LNCAP (cell line): ENCODE measurements at regions not wholly inside any gene's neighbourhood (a gene's known extent, or its start where the extent isn't known, plus 50 kb on each side); places are given as distances from the start of the nearest gene placed in this dataset.
A peak's percentile ranks its signal among the peaks of the same experiment; 100 is the strongest.

Source experiments
- TF ChIP-seq, protein P1 (sequence below): fragments of 450-650 bp; IDR thresholded peaks from 2 replicates; pipeline ENCODE4 v1.5.1; 2017; ENCODE audit warnings: mild to moderate bottlenecking

DNA sequence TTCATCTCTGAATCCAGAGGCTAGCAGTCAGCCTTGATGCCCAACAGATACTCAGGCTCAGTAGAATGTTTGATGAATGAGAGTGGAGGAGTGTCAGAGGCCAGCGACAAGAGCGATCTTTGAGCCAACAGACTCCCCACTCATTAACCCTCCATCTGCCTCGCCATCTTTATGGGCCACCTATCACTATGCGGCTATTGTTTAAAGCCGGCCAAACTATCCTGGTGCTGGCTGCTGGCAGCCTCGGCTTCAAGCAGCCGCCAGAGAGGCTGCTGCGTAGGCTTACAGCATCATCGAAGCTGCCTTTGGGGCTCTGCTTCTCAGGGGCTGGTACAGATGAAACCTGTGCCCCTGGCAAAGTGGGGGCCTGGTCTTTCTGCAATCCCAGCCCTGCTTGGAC is 525.6 kb downstream of the INSC start:
- TF ChIP-seq, protein P1, sequence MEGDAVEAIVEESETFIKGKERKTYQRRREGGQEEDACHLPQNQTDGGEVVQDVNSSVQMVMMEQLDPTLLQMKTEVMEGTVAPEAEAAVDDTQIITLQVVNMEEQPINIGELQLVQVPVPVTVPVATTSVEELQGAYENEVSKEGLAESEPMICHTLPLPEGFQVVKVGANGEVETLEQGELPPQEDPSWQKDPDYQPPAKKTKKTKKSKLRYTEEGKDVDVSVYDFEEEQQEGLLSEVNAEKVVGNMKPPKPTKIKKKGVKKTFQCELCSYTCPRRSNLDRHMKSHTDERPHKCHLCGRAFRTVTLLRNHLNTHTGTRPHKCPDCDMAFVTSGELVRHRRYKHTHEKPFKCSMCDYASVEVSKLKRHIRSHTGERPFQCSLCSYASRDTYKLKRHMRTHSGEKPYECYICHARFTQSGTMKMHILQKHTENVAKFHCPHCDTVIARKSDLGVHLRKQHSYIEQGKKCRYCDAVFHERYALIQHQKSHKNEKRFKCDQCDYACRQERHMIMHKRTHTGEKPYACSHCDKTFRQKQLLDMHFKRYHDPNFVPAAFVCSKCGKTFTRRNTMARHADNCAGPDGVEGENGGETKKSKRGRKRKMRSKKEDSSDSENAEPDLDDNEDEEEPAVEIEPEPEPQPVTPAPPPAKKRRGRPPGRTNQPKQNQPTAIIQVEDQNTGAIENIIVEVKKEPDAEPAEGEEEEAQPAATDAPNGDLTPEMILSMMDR: no peak

DNA sequence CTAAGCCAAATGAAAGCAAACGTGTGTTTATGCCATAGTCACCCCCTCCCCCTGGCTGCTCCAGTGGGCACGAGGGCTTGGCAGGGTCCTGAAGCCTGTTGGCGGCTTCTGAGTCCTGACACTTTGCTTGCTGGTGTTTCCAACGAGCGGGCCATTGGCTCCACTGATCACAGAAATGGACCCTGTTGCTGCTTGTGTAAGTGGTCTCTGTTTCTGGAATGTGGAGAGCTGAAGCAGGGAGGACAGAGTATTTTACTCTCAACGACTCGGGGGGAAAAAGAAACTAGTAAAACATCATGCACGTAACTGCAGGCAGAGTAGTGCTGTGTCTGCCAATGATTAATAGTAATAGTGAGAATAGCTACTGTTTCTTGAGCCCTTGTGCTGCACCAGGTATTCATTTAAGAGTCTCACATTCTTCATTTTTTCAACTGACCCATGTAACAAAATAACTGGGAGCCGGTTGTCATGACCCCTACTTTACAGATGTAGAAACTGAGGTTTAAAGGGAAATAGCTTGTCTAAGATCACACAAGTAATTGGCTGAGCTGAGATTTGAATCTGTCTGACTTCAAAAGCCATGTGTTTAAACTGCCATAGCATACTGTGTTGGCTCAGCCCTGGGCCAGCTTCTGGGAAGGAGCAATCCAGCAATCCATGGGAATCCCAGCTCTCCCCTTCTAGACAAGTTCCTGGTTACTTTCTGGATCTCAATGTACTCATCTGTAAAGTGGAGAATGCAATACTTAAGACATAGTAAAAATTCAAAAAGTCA is 526.7 kb downstream of the INSC start:
- TF ChIP-seq, protein P1: no peak

DNA sequence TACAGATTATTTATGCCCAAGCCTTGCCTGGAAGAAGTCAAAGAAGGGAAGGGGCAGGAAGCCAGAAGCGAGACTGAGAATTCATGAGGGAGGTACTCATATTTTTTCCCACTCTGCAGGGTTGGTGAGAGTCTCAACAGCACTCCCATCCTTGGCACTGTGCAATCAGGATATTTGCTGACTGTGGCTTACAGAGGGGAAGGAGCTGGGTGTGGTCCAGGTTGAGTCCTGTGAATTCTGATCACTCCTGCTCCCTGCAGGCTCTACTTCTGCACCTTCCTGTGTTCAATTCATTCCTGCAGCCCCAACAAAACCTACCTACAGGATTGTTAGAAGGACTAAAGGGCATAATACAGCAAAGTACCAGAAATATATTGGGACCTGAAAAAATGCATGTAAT is 530.5 kb downstream of the INSC start:
- TF ChIP-seq, protein P1: no peak

DNA sequence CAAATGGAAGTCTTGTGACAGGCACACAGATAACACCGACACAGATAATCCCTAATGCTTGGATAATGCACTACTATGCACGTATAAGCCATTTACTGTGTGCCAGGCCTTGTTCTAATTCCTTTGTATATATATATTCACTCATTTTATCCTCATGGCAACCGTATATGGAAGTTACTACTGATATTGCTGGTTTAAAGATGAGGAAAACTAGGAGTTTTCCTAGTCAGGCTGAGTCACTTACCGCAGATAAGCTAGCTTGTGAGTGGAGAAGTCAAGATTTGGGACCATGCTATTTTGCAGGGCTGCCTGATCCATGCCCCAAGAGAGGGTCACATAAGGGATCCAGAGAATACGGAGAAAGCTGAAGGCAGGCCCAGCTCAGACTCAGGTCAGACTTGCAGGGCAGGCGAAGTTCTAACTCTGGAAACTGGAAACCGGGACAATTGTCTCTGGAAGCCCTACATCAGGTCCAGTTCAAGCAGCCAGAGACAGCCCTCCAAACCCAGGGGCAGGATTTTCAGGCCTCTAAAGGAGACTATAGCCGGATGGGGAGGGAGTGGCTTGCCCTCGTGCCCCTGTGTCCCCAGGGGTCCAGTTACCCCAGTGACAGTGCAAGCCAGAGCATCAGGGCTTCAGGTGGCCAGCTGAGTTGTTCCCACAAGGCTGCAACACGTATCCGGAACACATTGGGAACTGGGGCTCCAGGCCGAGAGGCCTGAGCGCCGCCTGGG is 534.8 kb downstream of the INSC start:
- TF ChIP-seq, protein P1: no peak

DNA sequence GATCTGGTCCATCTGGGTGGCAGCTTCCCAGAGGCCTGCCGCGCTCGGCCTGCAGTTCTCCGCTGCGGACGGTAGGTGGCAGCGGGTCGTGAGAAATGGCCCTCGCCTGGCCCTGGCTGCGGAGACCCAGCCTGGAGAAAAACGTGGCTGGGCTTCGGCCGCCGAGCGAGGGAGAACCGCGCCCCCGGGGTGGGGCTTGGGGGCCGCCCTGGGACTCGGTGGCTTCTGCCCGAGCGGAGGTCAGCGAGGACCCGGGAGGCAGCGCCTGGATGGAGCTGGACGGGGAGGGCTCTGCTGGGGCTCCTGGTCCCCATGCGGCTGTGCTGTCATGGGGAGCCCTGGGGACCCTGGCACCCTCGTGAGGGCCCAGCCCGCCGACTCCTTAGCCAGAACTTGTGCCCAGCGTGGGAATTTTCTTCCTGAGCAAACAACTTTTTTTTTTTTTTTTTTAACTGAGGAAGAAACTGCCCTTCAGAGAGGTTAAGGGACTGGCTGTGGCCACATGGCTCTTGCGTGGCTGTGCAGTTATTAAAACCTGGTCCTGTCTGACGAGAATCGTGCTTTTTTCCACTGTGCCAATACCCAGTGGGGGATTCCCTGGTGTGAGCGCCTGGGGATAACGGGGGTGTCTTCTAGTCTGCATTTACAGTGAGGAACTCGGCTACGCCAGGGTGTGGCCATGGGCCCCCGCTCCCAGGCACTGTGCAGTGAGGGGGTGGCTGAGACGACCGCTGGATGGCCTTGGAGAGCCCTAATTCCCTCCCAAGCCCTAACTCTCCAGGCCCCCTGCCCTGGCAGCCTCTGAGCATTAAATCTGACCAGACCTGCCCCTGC is 535.6 kb downstream of the INSC start:
- TF ChIP-seq, protein P1: peak; percentile 98

DNA sequence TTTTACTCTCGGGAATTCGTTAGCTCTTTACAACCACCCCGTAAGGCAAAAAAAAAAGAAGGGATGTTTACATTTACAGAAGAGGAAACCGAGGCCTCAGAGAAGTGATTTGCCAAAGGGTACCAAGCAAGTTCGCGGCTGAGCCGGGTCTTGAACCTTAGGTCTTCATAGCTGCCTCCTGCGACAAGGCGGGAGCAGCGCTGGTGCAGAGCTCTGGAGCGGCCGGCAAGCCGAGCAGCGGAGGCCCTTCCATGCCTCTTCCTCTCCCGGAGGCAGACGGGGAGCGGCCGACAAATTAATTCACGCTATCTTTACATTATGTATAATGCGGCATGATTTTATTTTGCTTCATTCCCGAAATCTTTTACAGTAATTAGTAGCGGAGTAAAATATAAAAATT is 536.3 kb downstream of the INSC start:
- TF ChIP-seq, protein P1: no peak

DNA sequence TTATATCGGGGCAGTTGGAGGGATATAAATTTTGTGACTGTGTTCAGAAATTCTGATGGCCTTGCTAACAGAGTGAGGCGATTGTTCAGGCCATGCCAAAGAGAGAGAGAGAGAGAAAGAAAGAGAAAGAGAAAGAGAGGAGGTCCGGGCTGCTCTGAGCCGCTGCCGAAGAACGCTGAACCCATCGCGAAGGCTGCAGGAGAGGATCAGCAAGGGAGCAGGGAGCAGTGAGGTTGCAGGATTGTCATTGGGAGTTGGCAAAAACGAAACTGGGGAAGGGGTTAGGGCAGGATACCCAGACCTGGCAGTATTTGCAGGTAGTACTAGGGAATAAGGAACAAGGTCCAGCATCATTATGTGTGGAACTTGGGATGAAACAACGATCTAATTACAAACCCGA is 537.1 kb downstream of the INSC start:
- TF ChIP-seq, protein P1: no peak
